Coronary artery (tissue), 2 donors: ENCODE measurements at regions not wholly inside any gene's neighbourhood (a gene's known extent, or its start where the extent isn't known, plus 50 kb on each side); places are given as distances from the start of the nearest gene placed in this dataset.

ENCODE experiments used
- DNase-seq: peaks from one replicate; pipeline ENCODE4 v3.0.0-alpha.2; 2017; ENCODE audit warnings: low spot score
- H3K27ac ChIP-seq, 2 donors: fragments of 200-600 bp; sonication (generic); one replicate each; pipeline ENCODE4 v1.5.1; 2016 to 2019
- H3K4me3 ChIP-seq: fragments of 200-600 bp; sonication (generic); 2 replicates; pipeline ENCODE4 v1.5.1; 2016; ENCODE audit warnings: mild to moderate bottlenecking, moderate library complexity
- TF ChIP-seq, protein P1 (sequence below): fragments of 200-600 bp; sonication (generic); IDR thresholded peaks from one replicate; pipeline ENCODE4 v1.5.1; 2019; ENCODE audit warnings: antibody characterized with exemption

DNA sequence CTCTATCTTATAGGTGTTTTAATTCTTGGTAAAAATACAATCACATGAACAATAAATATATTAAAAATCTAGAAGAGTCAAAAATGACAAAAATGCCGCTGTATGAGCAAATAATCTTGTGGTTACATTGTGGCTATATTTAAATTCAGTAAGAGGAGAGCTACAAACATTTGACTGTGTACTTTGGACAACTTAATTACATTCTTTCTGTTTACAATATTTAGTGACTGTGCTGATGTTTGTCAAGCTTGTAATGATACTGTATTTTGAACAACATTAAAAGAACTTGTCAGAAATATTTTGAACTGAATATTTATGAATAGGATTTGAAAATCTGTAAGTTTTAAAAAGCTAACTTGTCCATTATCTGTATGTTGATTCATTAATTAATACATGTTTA, 598.3 kb downstream of the SI start:
- no peak for DNase-seq
- Histone ChIP-seq H3K4me3 (no peak overlapping the region), H3K27ac (no peak overlapping the region)
- TF ChIP-seq, protein P1, sequence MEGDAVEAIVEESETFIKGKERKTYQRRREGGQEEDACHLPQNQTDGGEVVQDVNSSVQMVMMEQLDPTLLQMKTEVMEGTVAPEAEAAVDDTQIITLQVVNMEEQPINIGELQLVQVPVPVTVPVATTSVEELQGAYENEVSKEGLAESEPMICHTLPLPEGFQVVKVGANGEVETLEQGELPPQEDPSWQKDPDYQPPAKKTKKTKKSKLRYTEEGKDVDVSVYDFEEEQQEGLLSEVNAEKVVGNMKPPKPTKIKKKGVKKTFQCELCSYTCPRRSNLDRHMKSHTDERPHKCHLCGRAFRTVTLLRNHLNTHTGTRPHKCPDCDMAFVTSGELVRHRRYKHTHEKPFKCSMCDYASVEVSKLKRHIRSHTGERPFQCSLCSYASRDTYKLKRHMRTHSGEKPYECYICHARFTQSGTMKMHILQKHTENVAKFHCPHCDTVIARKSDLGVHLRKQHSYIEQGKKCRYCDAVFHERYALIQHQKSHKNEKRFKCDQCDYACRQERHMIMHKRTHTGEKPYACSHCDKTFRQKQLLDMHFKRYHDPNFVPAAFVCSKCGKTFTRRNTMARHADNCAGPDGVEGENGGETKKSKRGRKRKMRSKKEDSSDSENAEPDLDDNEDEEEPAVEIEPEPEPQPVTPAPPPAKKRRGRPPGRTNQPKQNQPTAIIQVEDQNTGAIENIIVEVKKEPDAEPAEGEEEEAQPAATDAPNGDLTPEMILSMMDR, result no peak

DNA sequence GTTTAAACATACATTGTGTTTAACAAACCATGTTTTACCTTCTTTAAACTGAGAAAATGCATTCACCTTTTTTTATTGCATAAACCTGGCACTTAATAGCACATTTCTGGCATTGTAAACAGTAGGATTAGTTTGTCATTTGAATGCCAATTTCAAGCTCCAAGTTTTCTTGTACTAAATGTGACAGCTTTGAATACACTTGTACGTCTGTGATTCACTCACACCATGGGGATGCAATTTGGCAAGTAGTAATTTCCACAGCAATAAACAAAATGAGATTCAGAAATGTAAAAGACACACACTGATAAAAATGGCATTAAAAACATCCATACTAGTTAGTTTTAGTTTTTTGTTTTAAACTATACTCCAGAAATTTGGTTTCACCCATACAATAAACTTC, 598.9 kb downstream of the SI start:
- Histone ChIP-seq H3K4me3 (no peak overlapping the region), H3K27ac (no peak overlapping the region)
- TF ChIP-seq, protein P1, result no peak
- DNase-seq, result no peak

DNA sequence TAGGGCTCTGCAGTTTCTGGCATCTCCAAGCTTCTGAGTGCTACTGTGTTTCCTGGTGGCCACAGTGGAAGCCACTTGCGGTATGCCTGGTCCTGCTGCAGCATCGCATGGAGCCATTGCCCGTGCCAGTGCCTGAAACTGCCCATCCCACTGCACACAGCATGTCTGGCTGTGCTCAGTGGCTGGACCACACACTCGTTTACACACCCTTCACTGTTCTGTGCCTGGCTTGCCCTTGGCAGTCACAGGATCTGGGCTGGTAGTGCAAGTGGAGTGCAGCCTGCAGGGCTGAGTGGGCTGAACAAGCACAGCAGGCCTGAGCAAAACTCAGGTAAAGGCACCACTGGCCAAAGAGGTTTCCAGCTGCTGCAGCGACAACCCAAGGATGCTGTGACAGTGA, 600.0 kb downstream of the SI start:
- no peak overlapping the region for H3K4me3 ChIP-seq
- H3K27ac ChIP-seq, result no peak overlapping the region
- TF ChIP-seq, protein P1, result no peak
- no peak for DNase-seq

DNA sequence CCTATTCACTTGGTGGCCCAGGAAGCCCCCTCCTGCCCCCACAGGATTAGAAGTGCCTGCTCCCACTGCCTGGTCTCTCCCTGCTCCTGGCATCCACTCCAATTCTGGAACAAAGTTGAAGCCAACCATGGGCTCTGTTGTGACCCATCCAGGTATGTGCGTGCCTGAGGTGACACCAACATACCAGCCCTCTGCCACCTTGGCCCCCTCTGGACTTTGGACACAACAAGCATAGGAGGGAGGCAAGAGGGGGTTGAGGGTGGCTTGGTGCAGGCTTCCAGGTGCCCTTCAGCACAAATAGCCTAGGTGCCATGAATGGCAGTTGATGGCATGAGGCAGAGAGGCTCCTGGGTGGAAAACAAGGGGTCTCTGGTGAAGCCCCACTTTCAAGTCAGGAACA, 600.9 kb downstream of the SI start:
- Histone ChIP-seq H3K27ac (no peak overlapping the region), H3K4me3 (no peak overlapping the region)
- TF ChIP-seq, protein P1, result no peak
- DNase-seq, result no peak

DNA sequence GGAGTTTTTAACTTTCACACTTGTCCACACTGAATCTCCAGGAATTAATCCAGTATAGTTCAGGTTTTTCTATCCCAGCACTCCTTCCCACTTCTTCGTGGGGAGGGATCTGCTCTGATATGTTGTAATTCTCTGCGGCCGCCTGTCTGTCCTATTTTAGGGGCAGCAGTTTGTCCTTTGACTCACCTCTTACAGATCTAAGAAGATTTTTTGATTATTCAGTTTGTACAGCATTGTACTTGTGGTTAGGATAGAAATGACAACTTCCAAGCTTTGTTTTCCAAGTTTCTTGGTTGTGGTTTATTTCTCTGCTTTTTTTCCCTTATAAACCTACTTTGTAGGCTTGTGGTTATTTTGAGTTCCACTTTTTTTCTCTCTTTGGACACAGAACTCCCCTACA, 601.7 kb downstream of the SI start:
- no peak overlapping the region for H3K4me3 ChIP-seq
- no peak overlapping the region for H3K27ac ChIP-seq
- TF ChIP-seq, protein P1, result no peak
- DNase-seq, result no peak

DNA sequence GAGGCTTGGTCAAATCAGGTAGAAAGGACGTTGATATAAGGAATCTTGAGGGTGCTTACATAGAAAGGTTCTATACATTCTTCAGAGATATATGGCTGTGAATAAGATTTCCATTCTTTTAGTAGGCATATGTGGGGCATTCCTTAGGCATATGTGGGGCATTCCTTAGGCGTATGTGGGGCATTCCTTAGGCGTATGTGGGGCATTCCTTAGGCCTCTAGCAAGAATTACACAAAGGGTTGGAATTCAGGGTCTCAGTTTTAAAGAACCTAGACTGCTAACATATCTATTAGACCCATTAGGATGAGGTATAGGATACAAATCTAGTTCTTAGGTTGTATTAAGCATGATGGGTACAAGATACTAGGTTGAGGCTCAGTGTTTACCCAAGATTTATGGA, 607.8 kb downstream of the SI start:
- TF ChIP-seq, protein P1, result no peak
- no peak overlapping the region for H3K4me3 ChIP-seq
- H3K27ac ChIP-seq, result no peak overlapping the region
- no peak for DNase-seq

DNA sequence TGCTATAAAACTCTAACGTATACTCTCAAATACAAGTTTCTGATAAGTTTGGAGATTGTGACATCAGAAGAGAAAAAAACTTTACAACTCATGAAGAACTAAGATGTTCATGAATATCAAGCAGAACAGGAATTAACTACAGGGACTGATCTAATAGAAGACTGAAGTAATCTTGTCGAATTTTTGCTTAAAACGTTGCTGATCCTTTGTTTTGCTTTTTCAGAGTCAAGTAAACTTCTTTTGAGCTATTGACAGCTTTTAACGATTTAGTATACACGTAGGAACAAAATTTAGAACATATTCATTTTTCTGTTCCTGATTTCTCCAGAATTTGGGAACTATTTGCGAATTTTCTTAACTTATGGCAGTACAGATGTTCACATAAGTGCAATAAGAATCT, 610.2 kb downstream of the SI start:
- no peak overlapping the region for H3K4me3 ChIP-seq
- no peak overlapping the region for H3K27ac ChIP-seq
- DNase-seq, result no peak
- TF ChIP-seq, protein P1, result no peak
